ENCODE measurements at regions not wholly inside any gene's neighbourhood (a gene's known extent, or its start where the extent isn't known, plus 50 kb on each side); places are given as distances from the start of the nearest gene placed in this dataset.
A peak's percentile ranks its signal among the peaks of the same experiment; 100 is the strongest.

DNA sequence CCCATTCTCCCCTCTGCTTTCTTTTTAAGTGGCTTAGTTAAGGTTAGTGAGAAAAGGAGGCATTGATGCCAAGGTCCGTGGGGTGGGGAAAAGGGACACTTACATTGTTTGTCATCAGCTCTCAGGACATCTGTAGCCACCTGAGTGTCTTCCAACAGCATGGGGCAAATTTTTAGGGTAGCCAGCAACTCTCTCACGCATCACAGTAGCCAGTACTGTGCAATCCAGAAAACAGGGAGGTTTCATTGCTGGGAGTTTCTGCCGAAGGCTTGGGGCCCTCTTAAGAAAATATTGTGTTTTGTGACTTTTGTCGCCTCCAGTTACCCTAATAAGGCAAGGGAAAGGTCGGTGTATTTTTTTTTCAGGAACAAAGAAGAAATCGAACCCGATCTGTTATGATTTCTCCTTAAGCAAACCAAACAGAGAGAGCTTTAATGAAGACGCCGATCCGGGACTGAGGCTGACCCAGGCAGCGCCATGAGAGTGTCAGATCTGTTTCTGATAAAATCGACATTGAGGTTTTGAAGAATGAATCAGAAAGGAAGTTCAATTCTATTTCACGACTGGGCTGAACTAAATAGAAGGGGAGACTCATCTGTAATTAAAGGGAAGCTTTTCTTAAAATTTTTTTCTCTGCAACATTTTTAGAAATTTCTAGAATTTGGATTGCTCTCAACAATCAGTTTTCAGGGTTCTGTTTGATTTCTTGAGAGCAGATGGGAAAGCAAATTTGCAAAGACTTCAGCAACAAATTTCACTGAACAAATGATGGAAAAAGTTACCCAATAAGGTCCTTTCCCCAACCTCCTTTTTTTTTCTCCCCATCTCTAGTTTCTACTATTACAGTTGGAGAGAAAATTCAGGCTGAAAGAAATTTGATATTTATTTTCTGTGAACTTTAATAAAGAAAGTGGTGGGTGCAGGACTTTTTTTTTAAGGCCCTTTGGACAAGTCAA lies 144.7 kb upstream of the IRX3 start:
- DNase-seq (ENCODE audit: low read depth), result peak; percentile 74
- H3K4me3 ChIP-seq (ENCODE audit: low read depth, low read length), result peak overlapping the region; percentile 25
- TF ChIP-seq POLR2A (IDR thresholded peaks at IDR 0.05; ENCODE audit: extremely low read depth, insufficient read length), result no peak
- TF ChIP-seq MAX (IDR thresholded peaks at IDR 0.05; ENCODE audit: low read depth, low read length), result no peak
- TF ChIP-seq MYC (IDR thresholded peaks at IDR 0.05; ENCODE audit: low read depth, low read length), result no peak
- TF ChIP-seq, protein P1, sequence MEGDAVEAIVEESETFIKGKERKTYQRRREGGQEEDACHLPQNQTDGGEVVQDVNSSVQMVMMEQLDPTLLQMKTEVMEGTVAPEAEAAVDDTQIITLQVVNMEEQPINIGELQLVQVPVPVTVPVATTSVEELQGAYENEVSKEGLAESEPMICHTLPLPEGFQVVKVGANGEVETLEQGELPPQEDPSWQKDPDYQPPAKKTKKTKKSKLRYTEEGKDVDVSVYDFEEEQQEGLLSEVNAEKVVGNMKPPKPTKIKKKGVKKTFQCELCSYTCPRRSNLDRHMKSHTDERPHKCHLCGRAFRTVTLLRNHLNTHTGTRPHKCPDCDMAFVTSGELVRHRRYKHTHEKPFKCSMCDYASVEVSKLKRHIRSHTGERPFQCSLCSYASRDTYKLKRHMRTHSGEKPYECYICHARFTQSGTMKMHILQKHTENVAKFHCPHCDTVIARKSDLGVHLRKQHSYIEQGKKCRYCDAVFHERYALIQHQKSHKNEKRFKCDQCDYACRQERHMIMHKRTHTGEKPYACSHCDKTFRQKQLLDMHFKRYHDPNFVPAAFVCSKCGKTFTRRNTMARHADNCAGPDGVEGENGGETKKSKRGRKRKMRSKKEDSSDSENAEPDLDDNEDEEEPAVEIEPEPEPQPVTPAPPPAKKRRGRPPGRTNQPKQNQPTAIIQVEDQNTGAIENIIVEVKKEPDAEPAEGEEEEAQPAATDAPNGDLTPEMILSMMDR (IDR thresholded peaks at IDR 0.05; ENCODE audit: low read depth, low read length), result no peak

GRCh38 chr16:54430491-54431030 lies 144.0 kb upstream of the IRX3 start:
- DNase-seq (ENCODE audit: low read depth), result peak; percentile 54
- TF ChIP-seq POLR2A (IDR thresholded peaks at IDR 0.05; ENCODE audit: extremely low read depth, insufficient read length) (no peak), MAX (IDR thresholded peaks at IDR 0.05; ENCODE audit: low read depth, low read length) (no peak), MYC (IDR thresholded peaks at IDR 0.05; ENCODE audit: low read depth, low read length) (no peak)
- TF ChIP-seq, protein P1 (IDR thresholded peaks at IDR 0.05; ENCODE audit: low read depth, low read length), result no peak
- no peak overlapping the region for H3K4me3 ChIP-seq (ENCODE audit: low read depth, low read length)

GRCh38 chr16:54429029-54429428 lies 142.4 kb upstream of the IRX3 start:
- DNase-seq (ENCODE audit: low read depth), result no peak

DNA sequence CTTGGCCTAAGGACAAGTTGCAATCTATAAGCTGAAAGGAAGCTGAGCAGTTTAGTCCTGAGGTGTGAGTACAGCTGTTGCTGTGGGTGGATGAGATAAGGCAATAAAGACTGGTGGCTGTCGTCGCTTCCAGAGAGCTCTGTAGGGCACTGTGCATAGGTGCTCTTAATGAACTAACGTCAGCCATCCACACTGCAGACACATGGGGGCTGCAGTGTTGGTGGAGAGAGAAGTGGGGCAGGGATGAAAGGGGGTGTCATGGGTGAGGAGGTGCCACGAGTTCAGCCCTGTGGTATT lies 139.9 kb upstream of the IRX3 start:
- no peak for DNase-seq (ENCODE audit: low read depth)
- TF ChIP-seq, protein P1 (IDR thresholded peaks at IDR 0.05; ENCODE audit: low read depth, low read length), result no peak
- TF ChIP-seq MAX (IDR thresholded peaks at IDR 0.05; ENCODE audit: low read depth, low read length), result no peak
- TF ChIP-seq MYC (IDR thresholded peaks at IDR 0.05; ENCODE audit: low read depth, low read length), result no peak
- TF ChIP-seq POLR2A (IDR thresholded peaks at IDR 0.05; ENCODE audit: extremely low read depth, insufficient read length), result no peak
- no peak overlapping the region for H3K4me3 ChIP-seq (ENCODE audit: low read depth, low read length)

More at GRCh38 chr16:54429029-54429428, 142.4 kb upstream of the IRX3 start:
- no peak overlapping the region for H3K4me3 ChIP-seq (ENCODE audit: low read depth, low read length)
- TF ChIP-seq POLR2A (IDR thresholded peaks at IDR 0.05; ENCODE audit: extremely low read depth, insufficient read length) (no peak), MYC (IDR thresholded peaks at IDR 0.05; ENCODE audit: low read depth, low read length) (no peak), MAX (IDR thresholded peaks at IDR 0.05; ENCODE audit: low read depth, low read length) (no peak)
- TF ChIP-seq, protein P1 (IDR thresholded peaks at IDR 0.05; ENCODE audit: low read depth, low read length), result no peak

GRCh38 chr16:54425681-54426552 lies 139.3 kb upstream of the IRX3 start:
- H3K4me3 ChIP-seq (ENCODE audit: low read depth, low read length), result no peak overlapping the region
- DNase-seq (ENCODE audit: low read depth), result no peak
- TF ChIP-seq, protein P1 (IDR thresholded peaks at IDR 0.05; ENCODE audit: low read depth, low read length), result no peak
- no peak for TF ChIP-seq MYC (IDR thresholded peaks at IDR 0.05; ENCODE audit: low read depth, low read length)
- TF ChIP-seq MAX (IDR thresholded peaks at IDR 0.05; ENCODE audit: low read depth, low read length), result no peak
- TF ChIP-seq POLR2A (IDR thresholded peaks at IDR 0.05; ENCODE audit: extremely low read depth, insufficient read length), result no peak
